OCI-LY1 (cell line): ENCODE measurements at regions not wholly inside any gene's neighbourhood (a gene's known extent, or its start where the extent isn't known, plus 50 kb on each side); places are given as distances from the start of the nearest gene placed in this dataset.

Experiments
- EZH2 ChIP-seq: fragments of 200-600 bp; sonication (generic), shearing (Covaris generic); IDR thresholded peaks from 2 replicates; pipeline ENCODE4 v1.8.0; 2017; ENCODE audit warnings: borderline replicate concordance, mixed run types, mild to moderate bottlenecking, antibody characterized with exemption, low read length, moderate library complexity, mixed read lengths
- TF ChIP-seq, protein P1 (sequence below): fragments of 200-600 bp; sonication (generic), shearing (Covaris generic); IDR thresholded peaks from 2 replicates; pipeline ENCODE4 v1.5.1; 2017; ENCODE audit warnings: mild to moderate bottlenecking, antibody characterized with exemption, low read length, moderate library complexity, mixed read lengths

- no peak for TF ChIP-seq EZH2
- TF ChIP-seq, protein P1, sequence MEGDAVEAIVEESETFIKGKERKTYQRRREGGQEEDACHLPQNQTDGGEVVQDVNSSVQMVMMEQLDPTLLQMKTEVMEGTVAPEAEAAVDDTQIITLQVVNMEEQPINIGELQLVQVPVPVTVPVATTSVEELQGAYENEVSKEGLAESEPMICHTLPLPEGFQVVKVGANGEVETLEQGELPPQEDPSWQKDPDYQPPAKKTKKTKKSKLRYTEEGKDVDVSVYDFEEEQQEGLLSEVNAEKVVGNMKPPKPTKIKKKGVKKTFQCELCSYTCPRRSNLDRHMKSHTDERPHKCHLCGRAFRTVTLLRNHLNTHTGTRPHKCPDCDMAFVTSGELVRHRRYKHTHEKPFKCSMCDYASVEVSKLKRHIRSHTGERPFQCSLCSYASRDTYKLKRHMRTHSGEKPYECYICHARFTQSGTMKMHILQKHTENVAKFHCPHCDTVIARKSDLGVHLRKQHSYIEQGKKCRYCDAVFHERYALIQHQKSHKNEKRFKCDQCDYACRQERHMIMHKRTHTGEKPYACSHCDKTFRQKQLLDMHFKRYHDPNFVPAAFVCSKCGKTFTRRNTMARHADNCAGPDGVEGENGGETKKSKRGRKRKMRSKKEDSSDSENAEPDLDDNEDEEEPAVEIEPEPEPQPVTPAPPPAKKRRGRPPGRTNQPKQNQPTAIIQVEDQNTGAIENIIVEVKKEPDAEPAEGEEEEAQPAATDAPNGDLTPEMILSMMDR: no peak
Observed at GRCh38 chr6:16989382-16989781, 112.5 kb upstream of the STMND1 start.
